Fibroblast of lung (primary cell): ENCODE measurements at regions not wholly inside any gene's neighbourhood (a gene's known extent, or its start where the extent isn't known, plus 50 kb on each side); places are given as distances from the start of the nearest gene placed in this dataset.

Source experiments
- DNase-seq, 2 donors: peaks; one replicate each; pipeline versions ENCODE4 v3.0.0 to v3.0.0-alpha.2; 2010; ENCODE audit warnings: low read depth in 2 of 2
- H2AFZ ChIP-seq: 2 replicates; pipeline ENCODE4 v1.5.1; 2012; ENCODE audit warnings: low read length, control low read depth, inconsistent platforms
- H3K27ac ChIP-seq: 2 replicates; pipeline ENCODE4 v1.5.1; 2011; ENCODE audit warnings: low read length, control low read depth; ENCODE audit not compliant: insufficient read depth
- H3K27me3 ChIP-seq: 2 replicates; pipeline ENCODE4 v1.5.1; 2011; ENCODE audit warnings: mild to moderate bottlenecking, low read length; ENCODE audit not compliant: control insufficient read depth, insufficient read depth
- H3K36me3 ChIP-seq: 2 replicates; pipeline ENCODE4 v1.5.1; 2011; ENCODE audit warnings: low read length; ENCODE audit not compliant: control insufficient read depth, insufficient read depth
- H3K4me1 ChIP-seq: 2 replicates; pipeline ENCODE4 v1.5.1; 2011; ENCODE audit warnings: low read length; ENCODE audit not compliant: control insufficient read depth, insufficient read depth; ENCODE audit errors: extremely low read depth
- H3K4me2 ChIP-seq: 2 replicates; pipeline ENCODE4 v1.5.1; 2011; ENCODE audit warnings: low read length, control low read depth; ENCODE audit not compliant: insufficient read depth; ENCODE audit errors: extremely low read depth
- H3K4me3 ChIP-seq, 4 experiments: fragments of 200-600 bp in 1 of 4; sonication (generic) in 1 of 4; replicated peaks in 1 of 4; 2 replicates each; pipeline ENCODE4 v1.5.1; 2011 to 2016; ENCODE audit warnings: low read length in 4 of 4, low read depth in 3 of 4, mild to moderate bottlenecking in 3 of 4, control low read depth in 2 of 4, inconsistent platforms in 1 of 4, mixed read lengths in 1 of 4; ENCODE audit not compliant: insufficient read depth in 1 of 4; ENCODE audit errors: control extremely low read depth in 1 of 4
- H3K79me2 ChIP-seq: 2 replicates; pipeline ENCODE4 v1.5.1; 2012; ENCODE audit warnings: mild to moderate bottlenecking, low read length, inconsistent platforms; ENCODE audit not compliant: control insufficient read depth, insufficient read depth
- H3K9ac ChIP-seq: 2 replicates; pipeline ENCODE4 v1.5.1; 2011; ENCODE audit warnings: mild to moderate bottlenecking, low read length, control low read depth; ENCODE audit not compliant: insufficient read depth
- H3K9me3 ChIP-seq: 2 replicates; pipeline ENCODE4 v1.5.1; 2012; ENCODE audit warnings: low read depth, low read length; ENCODE audit not compliant: control insufficient read depth, insufficient read depth
- H4K20me1 ChIP-seq: 2 replicates; pipeline ENCODE4 v1.5.1; 2011; ENCODE audit warnings: low read length; ENCODE audit not compliant: control insufficient read depth, insufficient read depth; ENCODE audit errors: extremely low read depth
- EZH2 ChIP-seq: IDR thresholded peaks from 2 replicates; pipeline ENCODE4 v1.5.1; 2012; ENCODE audit warnings: low read length, control low read depth, mild to moderate bottlenecking; ENCODE audit errors: missing control alignments
- TF ChIP-seq, protein P1 (sequence below), 2 donors: IDR thresholded peaks in 1 of 2; conservative IDR thresholded peaks in 1 of 2; 1 replicate in 1 of 2; 2 replicates in 1 of 2; pipeline ENCODE4 v1.5.1; 2011 to 2012; ENCODE audit warnings: low read length in 2 of 2, control low read depth in 1 of 2, inconsistent platforms in 1 of 2, low read depth in 1 of 2, mild to moderate bottlenecking in 1 of 2

DNA sequence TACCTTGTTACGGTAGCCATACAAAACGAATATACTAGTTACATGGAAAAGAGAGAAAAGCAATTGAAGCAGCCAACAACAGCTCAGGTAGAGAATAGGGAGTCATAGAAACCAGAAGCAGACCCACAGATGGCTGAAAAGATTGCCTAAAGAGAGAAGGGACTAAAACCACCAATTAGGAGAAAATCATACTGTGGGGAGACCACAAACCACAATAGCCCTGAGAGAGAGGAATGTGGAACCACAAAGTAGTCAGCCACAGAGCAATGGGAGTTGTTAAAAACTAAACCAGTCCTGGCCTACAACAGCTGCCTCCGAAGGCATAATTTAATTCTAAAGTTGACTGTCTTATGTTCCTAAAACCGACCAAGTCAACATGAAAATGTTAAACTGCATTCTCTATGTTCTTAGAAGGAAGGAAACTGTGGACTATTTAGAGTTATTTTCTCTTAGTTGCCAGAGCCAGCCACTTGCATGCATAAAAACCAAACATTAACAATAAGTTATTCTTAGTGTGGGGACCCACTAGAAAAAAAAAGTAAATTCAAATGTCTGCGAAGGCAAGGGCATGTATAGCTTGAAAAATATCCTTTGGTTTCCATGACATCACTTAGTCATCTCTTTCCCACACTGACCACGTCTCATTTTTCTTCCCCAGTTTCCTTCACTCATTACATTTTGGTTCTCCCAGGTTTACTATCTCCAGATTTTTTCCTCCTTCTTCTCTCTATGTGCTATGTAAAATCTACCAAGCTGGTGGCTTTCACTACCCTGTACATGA lies 398.1 kb downstream of the NOVA1 start:
- H3K27me3 ChIP-seq = no peaks in the 10 kb centered on the region
- no peak overlapping the region for H3K27ac ChIP-seq
- H3K9me3 ChIP-seq = no peaks in the 10 kb centered on the region
- no peak overlapping the region for H3K4me3 ChIP-seq
- TF ChIP-seq, protein P1, sequence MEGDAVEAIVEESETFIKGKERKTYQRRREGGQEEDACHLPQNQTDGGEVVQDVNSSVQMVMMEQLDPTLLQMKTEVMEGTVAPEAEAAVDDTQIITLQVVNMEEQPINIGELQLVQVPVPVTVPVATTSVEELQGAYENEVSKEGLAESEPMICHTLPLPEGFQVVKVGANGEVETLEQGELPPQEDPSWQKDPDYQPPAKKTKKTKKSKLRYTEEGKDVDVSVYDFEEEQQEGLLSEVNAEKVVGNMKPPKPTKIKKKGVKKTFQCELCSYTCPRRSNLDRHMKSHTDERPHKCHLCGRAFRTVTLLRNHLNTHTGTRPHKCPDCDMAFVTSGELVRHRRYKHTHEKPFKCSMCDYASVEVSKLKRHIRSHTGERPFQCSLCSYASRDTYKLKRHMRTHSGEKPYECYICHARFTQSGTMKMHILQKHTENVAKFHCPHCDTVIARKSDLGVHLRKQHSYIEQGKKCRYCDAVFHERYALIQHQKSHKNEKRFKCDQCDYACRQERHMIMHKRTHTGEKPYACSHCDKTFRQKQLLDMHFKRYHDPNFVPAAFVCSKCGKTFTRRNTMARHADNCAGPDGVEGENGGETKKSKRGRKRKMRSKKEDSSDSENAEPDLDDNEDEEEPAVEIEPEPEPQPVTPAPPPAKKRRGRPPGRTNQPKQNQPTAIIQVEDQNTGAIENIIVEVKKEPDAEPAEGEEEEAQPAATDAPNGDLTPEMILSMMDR (conservative IDR thresholded peaks at IDR 0.05 in 1 of 2, IDR thresholded peaks at IDR 0.05 in 1 of 2; ENCODE audit: low read depth in 1 of 2, low read length in 2 of 2) = no peak
- H4K20me1 ChIP-seq = no peaks in the 10 kb centered on the region
- H3K79me2 ChIP-seq = no peaks in the 10 kb centered on the region
- DNase-seq = peak; percentile 49 to 88
- no peak overlapping the region for H3K4me2 ChIP-seq
- no peaks in the 10 kb centered on the region for H3K4me1 ChIP-seq
- no peaks in the 10 kb centered on the region for H3K36me3 ChIP-seq
- no peak overlapping the region for H3K9ac ChIP-seq
- no peak overlapping the region for H2AFZ ChIP-seq

DNA sequence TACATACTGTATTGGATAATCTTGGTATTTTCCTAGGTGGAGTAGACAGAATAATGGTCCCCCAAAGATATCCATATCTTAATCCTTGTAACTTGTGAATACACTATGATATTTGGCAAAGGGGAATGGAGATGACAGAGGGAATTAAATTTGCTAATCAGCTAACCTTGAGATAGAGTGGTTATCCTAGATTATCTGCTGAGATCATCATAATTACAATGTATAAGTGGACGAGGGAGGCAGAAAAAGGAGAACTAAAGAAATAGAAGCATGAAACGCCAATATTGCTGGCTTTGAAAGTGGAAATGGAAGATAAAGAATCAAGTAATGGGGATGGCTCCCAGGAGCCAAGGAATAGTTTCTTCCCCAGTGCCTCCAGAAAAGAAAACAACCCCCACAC lies 398.7 kb downstream of the NOVA1 start:
- Histone ChIP-seq H3K4me3 (no peak overlapping the region), H3K36me3 (no peaks in the 10 kb centered on the region), H3K9ac (no peak overlapping the region), H3K9me3 (no peaks in the 10 kb centered on the region), H3K27ac (no peak overlapping the region), H3K79me2 (no peaks in the 10 kb centered on the region), H3K27me3 (no peaks in the 10 kb centered on the region), H3K4me2 (no peak overlapping the region), H4K20me1 (no peaks in the 10 kb centered on the region), H3K4me1 (no peaks in the 10 kb centered on the region), H2AFZ (no peak overlapping the region)
- DNase-seq = no peak
- no peak for TF ChIP-seq EZH2
- TF ChIP-seq, protein P1 (conservative IDR thresholded peaks at IDR 0.05 in 1 of 2, IDR thresholded peaks at IDR 0.05 in 1 of 2; ENCODE audit: low read depth in 1 of 2, low read length in 2 of 2) = no peak

DNA sequence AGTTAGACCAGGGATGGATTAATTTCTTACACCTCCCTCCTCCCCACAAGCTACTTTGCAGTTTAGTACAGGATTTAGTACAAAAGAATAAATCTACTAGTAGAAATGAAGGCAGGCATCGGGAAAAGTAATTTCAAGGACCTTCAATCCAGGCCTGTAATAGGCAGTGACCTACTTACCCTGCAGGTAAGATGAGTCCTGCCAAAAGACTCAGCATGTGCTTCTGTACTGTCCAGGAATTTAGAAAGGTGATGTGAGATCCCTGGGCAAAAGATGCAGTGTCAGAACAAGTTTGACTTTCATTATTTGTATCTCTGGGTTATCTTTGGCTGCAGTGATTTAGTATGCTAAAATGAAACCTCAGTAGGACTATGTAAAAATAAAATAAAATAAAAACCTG lies 403.0 kb downstream of the NOVA1 start:
- Histone ChIP-seq H2AFZ (no peak overlapping the region), H3K9ac (no peak overlapping the region), H3K4me2 (no peak overlapping the region), H3K36me3 (no peaks in the 10 kb centered on the region), H3K4me3 (no peak overlapping the region), H4K20me1 (no peaks in the 10 kb centered on the region), H3K27ac (no peak overlapping the region), H3K79me2 (no peaks in the 10 kb centered on the region), H3K27me3 (no peaks in the 10 kb centered on the region), H3K9me3 (no peaks in the 10 kb centered on the region), H3K4me1 (no peaks in the 10 kb centered on the region)
- DNase-seq = no peak
- no peak for TF ChIP-seq EZH2
- TF ChIP-seq, protein P1 (conservative IDR thresholded peaks at IDR 0.05 in 1 of 2, IDR thresholded peaks at IDR 0.05 in 1 of 2; ENCODE audit: low read depth in 1 of 2, low read length in 2 of 2) = no peak
